MCF 10A (cell line): ENCODE measurements at regions not wholly inside any gene's neighbourhood (a gene's known extent, or its start where the extent isn't known, plus 50 kb on each side); places are given as distances from the start of the nearest gene placed in this dataset.

Experiments
- BruUV-seq: library from RNA; stranded (reverse); fragments of 400-500 nt; replicated peaks from 2 replicates; lab custom pipeline; 2021; lab: Mats Ljungman, UMichigan
- CTCF ChIA-PET: fragments of 300-600 bp; sonication (Branson Sonifier 250); formaldehyde crosslinking; extraction: SDS; loops from one replicate; lab custom pipeline; 2021; ENCODE audit warnings: antibody characterized with exemption, inconsistent platforms; lab: Yijun Ruan, JAX
- POLR2A ChIA-PET: fragments of 300-600, 350-650 bp; sonication (Branson Sonifier 250); formaldehyde crosslinking; extraction: SDS; loops from one replicate; lab custom pipeline; 2020; ENCODE audit warnings: antibody characterized with exemption, inconsistent platforms; lab: Yijun Ruan, JAX
- DNase-seq: peaks from one replicate; pipeline ENCODE4 v3.0.0-alpha.2; 2018; ENCODE audit not compliant: unreplicated experiment
- H3K27ac Mint-ChIP-seq: one replicate; pipeline ENCODE4 v1.8.0; 2022; ENCODE audit warnings: mild to moderate bottlenecking, low read depth, mixed read lengths; ENCODE audit not compliant: unreplicated experiment
- H3K27me3 Mint-ChIP-seq: one replicate; pipeline ENCODE4 v1.8.0; 2022; ENCODE audit warnings: mixed read lengths; ENCODE audit not compliant: insufficient read depth, unreplicated experiment
- H3K36me3 Mint-ChIP-seq: one replicate; pipeline ENCODE4 v1.8.0; 2022; ENCODE audit warnings: mild to moderate bottlenecking, moderate library complexity, mixed read lengths; ENCODE audit not compliant: insufficient read depth, unreplicated experiment
- H3K4me1 Mint-ChIP-seq: one replicate; pipeline ENCODE4 v1.8.0; 2022; ENCODE audit warnings: mixed read lengths; ENCODE audit not compliant: insufficient read depth, unreplicated experiment
- H3K4me3 Mint-ChIP-seq: one replicate; pipeline ENCODE4 v1.8.0; 2022; ENCODE audit warnings: mild to moderate bottlenecking, moderate library complexity, mixed read lengths; ENCODE audit not compliant: unreplicated experiment
- H3K9me3 Mint-ChIP-seq: one replicate; pipeline ENCODE4 v1.8.0; 2022; ENCODE audit warnings: mixed read lengths; ENCODE audit not compliant: unreplicated experiment
- intact Hi-C: fragments of 100-400 bp; cut with micrococcal nuclease; formaldehyde crosslinking; loops from 2 replicates; pipeline ENCODE4 v1.14.1; 2022
- TF ChIP-seq, protein P1 (sequence below): fragments of 200-600 bp; IDR thresholded peaks from one replicate; pipeline ENCODE4 v1.8.0; 2022; ENCODE audit warnings: antibody characterized with exemption, mild to moderate bottlenecking; ENCODE audit not compliant: unreplicated experiment

GRCh38 chr10:123236126-123236525 is 81.9 kb downstream of the BUB3 start:
- H3K36me3 Mint-ChIP-seq, result no peaks in the 10 kb centered on the region
- intact Hi-C loops, result no loop called here
- POLR2A ChIA-PET, result interaction anchor here (1.1 kb wide), 1 partner anchor 15 kb away, joined by 3 read pairs; no protein-coding TSS in a partner anchor
- H3K4me3 Mint-ChIP-seq, result no peak overlapping the region
- CTCF ChIA-PET, result interaction anchor here (0.6 kb wide), 1 partner anchor 48 kb away, joined by 3 read pairs; no protein-coding TSS in a partner anchor
- H3K27me3 Mint-ChIP-seq, result no peaks in the 10 kb centered on the region
- peak; percentile 11 for DNase-seq
- peaks cover 10% of the 10 kb centered on the region for H3K9me3 Mint-ChIP-seq
- BruUV-seq, result no TSS peak
- peaks cover 5% of the 10 kb centered on the region for H3K4me1 Mint-ChIP-seq
- H3K27ac Mint-ChIP-seq, result no peak overlapping the region
- TF ChIP-seq, protein P1, sequence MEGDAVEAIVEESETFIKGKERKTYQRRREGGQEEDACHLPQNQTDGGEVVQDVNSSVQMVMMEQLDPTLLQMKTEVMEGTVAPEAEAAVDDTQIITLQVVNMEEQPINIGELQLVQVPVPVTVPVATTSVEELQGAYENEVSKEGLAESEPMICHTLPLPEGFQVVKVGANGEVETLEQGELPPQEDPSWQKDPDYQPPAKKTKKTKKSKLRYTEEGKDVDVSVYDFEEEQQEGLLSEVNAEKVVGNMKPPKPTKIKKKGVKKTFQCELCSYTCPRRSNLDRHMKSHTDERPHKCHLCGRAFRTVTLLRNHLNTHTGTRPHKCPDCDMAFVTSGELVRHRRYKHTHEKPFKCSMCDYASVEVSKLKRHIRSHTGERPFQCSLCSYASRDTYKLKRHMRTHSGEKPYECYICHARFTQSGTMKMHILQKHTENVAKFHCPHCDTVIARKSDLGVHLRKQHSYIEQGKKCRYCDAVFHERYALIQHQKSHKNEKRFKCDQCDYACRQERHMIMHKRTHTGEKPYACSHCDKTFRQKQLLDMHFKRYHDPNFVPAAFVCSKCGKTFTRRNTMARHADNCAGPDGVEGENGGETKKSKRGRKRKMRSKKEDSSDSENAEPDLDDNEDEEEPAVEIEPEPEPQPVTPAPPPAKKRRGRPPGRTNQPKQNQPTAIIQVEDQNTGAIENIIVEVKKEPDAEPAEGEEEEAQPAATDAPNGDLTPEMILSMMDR, result no peak

DNA sequence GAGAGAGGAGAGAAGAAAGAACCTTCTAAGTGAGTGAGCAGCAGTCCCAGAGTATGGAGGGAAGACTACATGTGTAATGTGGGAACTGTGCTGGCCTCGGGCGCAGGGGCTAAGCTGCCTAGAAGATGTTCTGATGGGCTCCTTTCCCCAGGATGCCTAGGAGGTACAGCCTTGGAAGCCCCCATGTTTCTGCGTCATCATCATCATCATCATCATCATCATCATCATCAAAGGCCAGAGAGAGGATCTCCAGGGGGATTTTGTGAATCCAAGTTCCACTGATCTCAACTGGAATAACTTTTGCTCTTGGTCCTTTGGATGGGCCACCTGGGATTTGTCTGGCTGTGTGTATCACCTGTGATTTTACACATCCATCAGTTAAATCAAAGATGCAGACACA is 86.0 kb downstream of the BUB3 start:
- TF ChIP-seq, protein P1, result no peak
- H3K4me3 Mint-ChIP-seq, result no peak overlapping the region
- no peak for DNase-seq
- H3K4me1 Mint-ChIP-seq, result no peaks in the 10 kb centered on the region
- no peaks in the 10 kb centered on the region for H3K27me3 Mint-ChIP-seq
- BruUV-seq, result no TSS peak
- intact Hi-C loops, result no loop called here
- peaks cover 2% of the 10 kb centered on the region for H3K9me3 Mint-ChIP-seq
- POLR2A ChIA-PET, result no interaction called here
- CTCF ChIA-PET, result interaction anchor here (0.6 kb wide), 1 partner anchor 28 kb away, joined by 3 read pairs; no protein-coding TSS in a partner anchor
- no peak overlapping the region for H3K27ac Mint-ChIP-seq
- H3K36me3 Mint-ChIP-seq, result no peaks in the 10 kb centered on the region

DNA sequence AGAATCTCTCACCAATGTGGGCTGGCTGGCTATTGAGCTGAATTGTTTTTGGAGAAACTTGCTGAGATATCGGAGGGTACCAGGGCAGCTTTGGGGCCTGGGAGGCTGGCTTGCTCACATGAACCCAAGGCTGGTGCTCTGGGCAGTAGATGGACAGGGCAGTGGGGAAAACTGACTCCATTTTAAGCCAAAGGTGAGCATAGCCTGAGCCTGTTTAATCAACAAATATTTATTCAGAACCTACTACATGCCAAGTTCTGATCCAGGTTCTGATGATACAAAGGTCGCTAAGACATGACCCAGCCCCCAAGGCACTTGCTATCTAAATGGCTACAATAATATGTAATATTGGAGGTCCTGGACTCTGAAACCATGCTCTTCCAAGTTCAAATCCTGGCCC is 86.6 kb downstream of the BUB3 start:
- CTCF ChIA-PET, result no interaction called here
- Mint-ChIP-seq H3K4me1 (no peaks in the 10 kb centered on the region), H3K36me3 (no peaks in the 10 kb centered on the region), H3K9me3 (no peaks in the 10 kb centered on the region), H3K27me3 (no peaks in the 10 kb centered on the region), H3K4me3 (no peak overlapping the region), H3K27ac (no peak overlapping the region)
- intact Hi-C loops, result no loop called here
- TF ChIP-seq, protein P1, result no peak
- BruUV-seq, result no TSS peak
- POLR2A ChIA-PET, result no interaction called here
- no peak for DNase-seq

DNA sequence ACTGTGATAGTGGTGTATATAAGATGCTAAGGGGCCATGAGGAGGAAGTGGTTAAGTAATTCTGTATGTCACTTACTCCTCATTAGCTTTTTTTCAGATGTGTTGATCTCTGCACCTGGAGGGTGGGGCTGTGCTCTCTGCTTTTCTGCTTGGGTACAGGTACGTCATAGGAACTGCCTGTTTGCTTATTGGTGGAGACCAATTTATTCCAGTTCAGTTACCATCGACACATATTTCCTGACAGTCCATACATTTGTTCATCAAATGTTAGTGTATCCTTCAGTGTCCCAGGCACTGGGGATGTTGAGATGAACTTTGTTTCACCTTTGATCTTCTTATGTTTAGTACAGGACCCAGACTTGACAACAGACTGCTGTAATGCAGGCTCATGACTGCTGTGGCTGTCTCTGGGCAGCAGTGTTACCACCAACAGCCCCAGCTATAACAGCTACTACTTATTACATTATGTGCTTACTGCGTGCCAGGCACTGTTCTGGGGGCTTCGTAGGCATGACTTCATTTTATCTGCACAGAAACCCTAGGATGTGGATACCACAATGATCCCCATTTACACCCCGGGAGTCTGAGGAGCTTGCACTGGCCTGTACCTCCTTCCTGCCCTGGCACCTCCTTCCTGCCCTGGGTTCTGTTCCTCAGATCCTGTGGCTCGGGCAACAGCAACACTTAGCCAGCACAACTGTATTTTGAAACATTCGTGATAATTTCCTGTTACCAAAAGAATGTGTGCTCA is 87.4 kb downstream of the BUB3 start:
- intact Hi-C loops, result no loop called here
- no peak overlapping the region for H3K4me3 Mint-ChIP-seq

More for the DNA sequence above, 87.4 kb downstream of the BUB3 start:
- Mint-ChIP-seq H3K9me3 (no peaks in the 10 kb centered on the region), H3K27me3 (no peaks in the 10 kb centered on the region), H3K36me3 (no peaks in the 10 kb centered on the region), H3K4me1 (no peaks in the 10 kb centered on the region), H3K27ac (no peak overlapping the region)
- DNase-seq, result no peak
- POLR2A ChIA-PET, result no interaction called here
- BruUV-seq, result no TSS peak
- TF ChIP-seq, protein P1, result no peak
- CTCF ChIA-PET, result interaction anchor here (0.6 kb wide), 1 partner anchor 108 kb away, joined by 3 read pairs; no protein-coding TSS in a partner anchor
